Activated CD8-positive, alpha-beta T cell treated with anti-CD3 and anti-CD28 coated beads, Interleukin-2, amount 10 ng/mL, durations not matched to agents 7 days and 5 days (primary cell): ENCODE measurements at regions not wholly inside any gene's neighbourhood (a gene's known extent, or its start where the extent isn't known, plus 50 kb on each side); places are given as distances from the start of the nearest gene placed in this dataset.
"Not testable (repeated sequence)": the region's sequence is repeated elsewhere in the genome, so short reads cannot be mapped to it uniquely, and the experiment has no call there.

Experiments
- ATAC-seq: fragments of 150-1000 bp; cut with Tn5 transposase; one replicate; pipeline ENCODE4 v1.10.0; 2021; ENCODE audit warnings: moderate library complexity
- CTCF ChIA-PET: fragments of 350-600 bp; sonication (Branson Sonifier 250); formaldehyde crosslinking; loops from one replicate; lab custom pipeline; 2021; ENCODE audit warnings: antibody characterized with exemption; lab: Charles Lee
- POLR2A ChIA-PET: fragments of 350-600 bp; sonication (Branson Sonifier 250); formaldehyde crosslinking; loops from one replicate; lab custom pipeline; 2021; ENCODE audit warnings: antibody characterized with exemption; lab: Charles Lee
- DNase-seq: peaks from one replicate; pipeline ENCODE4 v3.0.0-alpha.2; 2020
- H3K27ac Mint-ChIP-seq: one replicate; pipeline ENCODE4 v1.8.0; 2021; ENCODE audit warnings: mild to moderate bottlenecking, mixed read lengths
- H3K27me3 Mint-ChIP-seq: one replicate; pipeline ENCODE4 v1.8.0; 2021; ENCODE audit warnings: low read depth, mixed read lengths
- H3K36me3 Mint-ChIP-seq: one replicate; pipeline ENCODE4 v1.8.0; 2021; ENCODE audit warnings: low read depth, mixed read lengths
- H3K4me1 Mint-ChIP-seq: one replicate; pipeline ENCODE4 v1.8.0; 2021; ENCODE audit warnings: low read depth, mixed read lengths
- H3K4me3 Mint-ChIP-seq: one replicate; pipeline ENCODE4 v1.8.0; 2021; ENCODE audit warnings: mild to moderate bottlenecking, mixed read lengths
- H3K9me3 Mint-ChIP-seq: one replicate; pipeline ENCODE4 v1.8.0; 2022; ENCODE audit warnings: mixed read lengths; ENCODE audit not compliant: insufficient read depth

GRCh38 chr17:63289931-63290330, 156.2 kb downstream of the CYB561 start:
- no peaks in the 10 kb centered on the region for H3K27me3 Mint-ChIP-seq
- CTCF ChIA-PET: no interaction called here
- H3K27ac Mint-ChIP-seq: no peak overlapping the region
- peaks cover 13% of the 10 kb centered on the region for H3K9me3 Mint-ChIP-seq
- peaks cover 4% of the 10 kb centered on the region for H3K36me3 Mint-ChIP-seq
- DNase-seq (no peak), ATAC-seq (no peak)
- H3K4me1 Mint-ChIP-seq: no peaks in the 10 kb centered on the region
- POLR2A ChIA-PET: no interaction called here
- no peak overlapping the region for H3K4me3 Mint-ChIP-seq

- peaks cover 13% of the 10 kb centered on the region for H3K9me3 Mint-ChIP-seq
- no peak for ATAC-seq
- no peak overlapping the region for H3K4me3 Mint-ChIP-seq
- no peaks in the 10 kb centered on the region for H3K27me3 Mint-ChIP-seq
- DNase-seq: no peak
- POLR2A ChIA-PET: no interaction called here
- CTCF ChIA-PET: no interaction called here
- no peak overlapping the region for H3K27ac Mint-ChIP-seq
- H3K4me1 Mint-ChIP-seq: peaks cover 1% of the 10 kb centered on the region
- peaks cover 2% of the 10 kb centered on the region for H3K36me3 Mint-ChIP-seq
These were observed 155.8 kb downstream of the CYB561 start for GRCh38 chr17:63290351-63290750.

GRCh38 chr17:63290784-63291183, 155.3 kb downstream of the CYB561 start:
- DNase-seq: no peak
- H3K4me3 Mint-ChIP-seq: no peak overlapping the region
- H3K36me3 Mint-ChIP-seq: peaks cover under 1% of the 10 kb centered on the region
- ChIA-PET POLR2A (no interaction called here), CTCF (no interaction called here)
- H3K4me1 Mint-ChIP-seq: peaks cover 5% of the 10 kb centered on the region
- ATAC-seq: no peak
- peaks cover 12% of the 10 kb centered on the region for H3K9me3 Mint-ChIP-seq
- no peaks in the 10 kb centered on the region for H3K27me3 Mint-ChIP-seq
- H3K27ac Mint-ChIP-seq: no peak overlapping the region

GRCh38 chr17:63291258-63291657, 154.8 kb downstream of the CYB561 start:
- ChIA-PET POLR2A (no interaction called here), CTCF (no interaction called here)
- peaks cover 9% of the 10 kb centered on the region for H3K4me1 Mint-ChIP-seq
- ATAC-seq (no peak), DNase-seq (no peak)
- no peak overlapping the region for H3K4me3 Mint-ChIP-seq
- peaks cover 5% of the 10 kb centered on the region for H3K36me3 Mint-ChIP-seq
- H3K27ac Mint-ChIP-seq: no peak overlapping the region
- H3K27me3 Mint-ChIP-seq: no peaks in the 10 kb centered on the region
- H3K9me3 Mint-ChIP-seq: peaks cover 12% of the 10 kb centered on the region

- CTCF ChIA-PET: no interaction called here
- ATAC-seq (no peak), DNase-seq (no peak)
- H3K27ac Mint-ChIP-seq: no peak overlapping the region
- peaks cover 9% of the 10 kb centered on the region for H3K4me1 Mint-ChIP-seq
- POLR2A ChIA-PET: no interaction called here
- no peaks in the 10 kb centered on the region for H3K27me3 Mint-ChIP-seq
- peaks cover 17% of the 10 kb centered on the region for H3K9me3 Mint-ChIP-seq
- H3K4me3 Mint-ChIP-seq: no peak overlapping the region
- H3K36me3 Mint-ChIP-seq: peaks cover 8% of the 10 kb centered on the region
These were observed 153.7 kb downstream of the CYB561 start for GRCh38 chr17:63292421-63292820.

- ChIA-PET POLR2A (no interaction called here), CTCF (no interaction called here)
- no peak overlapping the region for H3K27ac Mint-ChIP-seq
- H3K27me3 Mint-ChIP-seq: no peaks in the 10 kb centered on the region
- peaks cover 17% of the 10 kb centered on the region for H3K9me3 Mint-ChIP-seq
- H3K4me3 Mint-ChIP-seq: no peak overlapping the region
- peaks cover 9% of the 10 kb centered on the region for H3K4me1 Mint-ChIP-seq
- DNase-seq (no peak), ATAC-seq (no peak)
- H3K36me3 Mint-ChIP-seq: peaks cover 8% of the 10 kb centered on the region
These were observed 152.6 kb downstream of the CYB561 start for GRCh38 chr17:63293323-63294075.

- no peaks in the 10 kb centered on the region for H3K27me3 Mint-ChIP-seq
- ATAC-seq (no peak), DNase-seq (no peak)
- H3K4me3 Mint-ChIP-seq: no peak overlapping the region
- CTCF ChIA-PET: no interaction called here
- H3K27ac Mint-ChIP-seq: no peak overlapping the region
- H3K9me3 Mint-ChIP-seq: peaks cover 17% of the 10 kb centered on the region
- H3K36me3 Mint-ChIP-seq: peaks cover 8% of the 10 kb centered on the region
- H3K4me1 Mint-ChIP-seq: peaks cover 9% of the 10 kb centered on the region
- POLR2A ChIA-PET: no interaction called here
These were observed 151.3 kb downstream of the CYB561 start for GRCh38 chr17:63294776-63295175.

- H3K4me1 Mint-ChIP-seq: peaks cover 9% of the 10 kb centered on the region
- peaks cover 17% of the 10 kb centered on the region for H3K9me3 Mint-ChIP-seq
- H3K27ac Mint-ChIP-seq: no peak overlapping the region
- H3K36me3 Mint-ChIP-seq: peaks cover 8% of the 10 kb centered on the region
- H3K27me3 Mint-ChIP-seq: no peaks in the 10 kb centered on the region
- CTCF ChIA-PET: interaction anchor here (1.3 kb wide), 1 partner anchor 112 kb away, joined by 5 read pairs; no protein-coding TSS in a partner anchor
- POLR2A ChIA-PET: no interaction called here
- ATAC-seq (no peak), DNase-seq (no peak)
- no peak overlapping the region for H3K4me3 Mint-ChIP-seq
These were observed 150.8 kb downstream of the CYB561 start for GRCh38 chr17:63295288-63295687.

- peaks cover 8% of the 10 kb centered on the region for H3K36me3 Mint-ChIP-seq
- H3K27ac Mint-ChIP-seq: peak overlapping the region; percentile 50
- peak; percentile 26 for DNase-seq
- H3K4me3 Mint-ChIP-seq: no peak overlapping the region
- H3K27me3 Mint-ChIP-seq: no peaks in the 10 kb centered on the region
- H3K4me1 Mint-ChIP-seq: peaks cover 9% of the 10 kb centered on the region
- ChIA-PET POLR2A (no interaction called here), CTCF (interaction anchor here (1.3 kb wide), 1 partner anchor 111 kb away, joined by 5 read pairs; no protein-coding TSS in a partner anchor)
- ATAC-seq: peak; percentile 64
- peaks cover 17% of the 10 kb centered on the region for H3K9me3 Mint-ChIP-seq
These were observed 150.1 kb downstream of the CYB561 start for GRCh38 chr17:63295839-63296590.

- H3K4me1 Mint-ChIP-seq, H3K4me3 Mint-ChIP-seq, H3K27me3 Mint-ChIP-seq, CTCF ChIA-PET, DNase-seq, H3K27ac Mint-ChIP-seq, H3K36me3 Mint-ChIP-seq, POLR2A ChIA-PET, ATAC-seq: not testable (repeated sequence)
- H3K9me3 Mint-ChIP-seq: peaks cover 21% of the 10 kb centered on the region
These were observed 147.2 kb downstream of the CYB561 start for GRCh38 chr17:63298916-63299315.

- DNase-seq (no peak), ATAC-seq (no peak)
- Mint-ChIP-seq H3K27ac (no peak overlapping the region), H3K4me1 (no peaks in the 10 kb centered on the region), H3K27me3 (no peaks in the 10 kb centered on the region), H3K4me3 (no peak overlapping the region), H3K9me3 (peaks cover 3% of the 10 kb centered on the region), H3K36me3 (peaks cover 2% of the 10 kb centered on the region)
- CTCF ChIA-PET: no interaction called here
- POLR2A ChIA-PET: no interaction called here
These were observed 141.3 kb downstream of the CYB561 start for GRCh38 chr17:63304704-63305261.

GRCh38 chr17:63305857-63306256, 140.2 kb downstream of the CYB561 start:
- peaks cover 4% of the 10 kb centered on the region for H3K36me3 Mint-ChIP-seq
- no peak overlapping the region for H3K4me3 Mint-ChIP-seq
- ChIA-PET CTCF (no interaction called here), POLR2A (no interaction called here)
- H3K27me3 Mint-ChIP-seq: no peaks in the 10 kb centered on the region
- H3K9me3 Mint-ChIP-seq: peaks cover 8% of the 10 kb centered on the region
- ATAC-seq (no peak), DNase-seq (no peak)
- H3K4me1 Mint-ChIP-seq: no peaks in the 10 kb centered on the region
- H3K27ac Mint-ChIP-seq: no peak overlapping the region
